OCI-LY3 (cell line): ENCODE measurements at regions not wholly inside any gene's neighbourhood (a gene's known extent, or its start where the extent isn't known, plus 50 kb on each side); places are given as distances from the start of the nearest gene placed in this dataset.

Experiments used
- EZH2phosphoT487 ChIP-seq: fragments of 200-600 bp; shearing (Covaris generic); IDR thresholded peaks from 2 replicates; pipeline ENCODE4 v1.6.1; 2018; ENCODE audit warnings: antibody characterized with exemption, mixed run types, low read depth
- TF ChIP-seq, protein P1 (sequence below): fragments of 200-600, 300-600 bp; sonication (generic); IDR thresholded peaks from 2 replicates; pipeline ENCODE4 v1.5.1; 2014; ENCODE audit warnings: antibody characterized with exemption, low read length, low read depth

DNA sequence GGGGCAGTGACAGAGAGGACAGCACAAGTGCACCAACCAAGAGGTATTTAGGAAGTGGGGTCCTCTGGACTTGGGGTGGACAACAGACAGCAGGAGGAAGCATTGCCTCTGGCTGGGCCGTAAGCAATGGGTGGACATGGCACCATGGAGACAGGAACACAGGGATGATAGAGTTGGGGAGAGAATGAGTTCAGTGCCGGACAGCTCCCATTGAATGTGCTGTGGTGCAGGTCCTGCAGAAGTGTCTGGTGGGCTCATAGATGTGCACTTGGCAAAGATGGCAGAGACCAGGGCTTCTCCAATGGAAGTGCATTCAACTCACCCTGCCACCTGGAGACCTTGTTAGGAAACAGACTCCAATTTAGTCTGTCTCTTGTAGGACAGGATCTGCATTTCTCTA is 341.5 kb upstream of the ZMIZ1 start:
- TF ChIP-seq, protein P1, sequence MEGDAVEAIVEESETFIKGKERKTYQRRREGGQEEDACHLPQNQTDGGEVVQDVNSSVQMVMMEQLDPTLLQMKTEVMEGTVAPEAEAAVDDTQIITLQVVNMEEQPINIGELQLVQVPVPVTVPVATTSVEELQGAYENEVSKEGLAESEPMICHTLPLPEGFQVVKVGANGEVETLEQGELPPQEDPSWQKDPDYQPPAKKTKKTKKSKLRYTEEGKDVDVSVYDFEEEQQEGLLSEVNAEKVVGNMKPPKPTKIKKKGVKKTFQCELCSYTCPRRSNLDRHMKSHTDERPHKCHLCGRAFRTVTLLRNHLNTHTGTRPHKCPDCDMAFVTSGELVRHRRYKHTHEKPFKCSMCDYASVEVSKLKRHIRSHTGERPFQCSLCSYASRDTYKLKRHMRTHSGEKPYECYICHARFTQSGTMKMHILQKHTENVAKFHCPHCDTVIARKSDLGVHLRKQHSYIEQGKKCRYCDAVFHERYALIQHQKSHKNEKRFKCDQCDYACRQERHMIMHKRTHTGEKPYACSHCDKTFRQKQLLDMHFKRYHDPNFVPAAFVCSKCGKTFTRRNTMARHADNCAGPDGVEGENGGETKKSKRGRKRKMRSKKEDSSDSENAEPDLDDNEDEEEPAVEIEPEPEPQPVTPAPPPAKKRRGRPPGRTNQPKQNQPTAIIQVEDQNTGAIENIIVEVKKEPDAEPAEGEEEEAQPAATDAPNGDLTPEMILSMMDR = no peak
- no peak for TF ChIP-seq EZH2phosphoT487
